ENCODE measurements at regions not wholly inside any gene's neighbourhood (a gene's known extent, or its start where the extent isn't known, plus 50 kb on each side); places are given as distances from the start of the nearest gene placed in this dataset.

DNA sequence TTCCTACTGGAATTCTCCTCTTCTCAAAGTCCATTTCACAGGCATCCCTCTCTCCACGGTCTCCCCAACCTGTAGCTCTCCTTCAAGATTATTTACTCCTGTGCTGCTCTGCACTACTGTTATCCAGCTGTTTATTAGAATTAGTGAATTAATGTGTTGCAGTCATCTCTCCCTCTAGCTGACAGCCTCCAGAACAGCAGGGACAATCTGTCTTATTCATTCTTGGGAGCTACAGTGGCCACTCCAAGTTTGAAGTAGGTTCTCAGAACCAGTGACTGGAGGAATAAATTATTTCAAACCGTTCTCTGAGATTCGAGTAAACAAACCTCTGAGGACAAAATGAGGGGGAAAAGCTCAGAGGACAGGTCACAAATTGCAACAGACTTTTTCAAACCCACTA is 330.9 kb downstream of the RRAGC start:
- TF ChIP-seq POLR2AphosphoS5 (IDR thresholded peaks at IDR 0.05) = no peak
- TF ChIP-seq POLR2A (IDR thresholded peaks at IDR 0.05; ENCODE audit: low read depth) = no peak
- TF ChIP-seq CTCF (IDR thresholded peaks at IDR 0.05) = no peak
- TF ChIP-seq EP300 (IDR thresholded peaks at IDR 0.05) = no peak
